H9 (cell line): ENCODE measurements at regions not wholly inside any gene's neighbourhood (a gene's known extent, or its start where the extent isn't known, plus 50 kb on each side); places are given as distances from the start of the nearest gene placed in this dataset.

ENCODE experiments used
- DNase-seq: peaks from one replicate; pipeline ENCODE4 v3.0.0-alpha.2; 2017
- H2AFZ ChIP-seq: one replicate; pipeline ENCODE4 v1.6.1; 2013; ENCODE audit warnings: mild to moderate bottlenecking, low read length, control low read depth, moderate library complexity
- H2AK5ac ChIP-seq: 2 replicates; pipeline ENCODE4 v1.6.1; 2013; ENCODE audit warnings: low read length, control low read depth, mixed read lengths; ENCODE audit not compliant: insufficient read length
- H2BK120ac ChIP-seq: one replicate; pipeline ENCODE4 v1.6.1; 2013; ENCODE audit warnings: low read depth, mild to moderate bottlenecking, low read length, control low read depth, inconsistent platforms; ENCODE audit not compliant: poor library complexity, severe bottlenecking
- H2BK12ac ChIP-seq: 2 replicates; pipeline ENCODE4 v1.6.1; 2013; ENCODE audit warnings: low read length, control low read depth, mixed read lengths, low read depth; ENCODE audit not compliant: insufficient read length
- H2BK15ac ChIP-seq: 2 replicates; pipeline ENCODE4 v1.6.1; 2013; ENCODE audit warnings: low read depth, low read length, control low read depth
- H2BK20ac ChIP-seq: one replicate; pipeline ENCODE4 v1.6.1; 2013; ENCODE audit warnings: low read depth, mild to moderate bottlenecking, low read length, control low read depth, inconsistent platforms; ENCODE audit not compliant: poor library complexity, severe bottlenecking
- H2BK5ac ChIP-seq: 2 replicates; pipeline ENCODE4 v1.6.1; 2013; ENCODE audit warnings: low read length, control low read depth, mixed read lengths; ENCODE audit not compliant: insufficient read length
- H3K14ac ChIP-seq: 2 replicates; pipeline ENCODE4 v1.6.1; 2013; ENCODE audit warnings: low read length, control low read depth; ENCODE audit not compliant: insufficient read depth
- H3K18ac ChIP-seq: 2 replicates; pipeline ENCODE4 v1.6.1; 2013; ENCODE audit warnings: low read depth, mild to moderate bottlenecking, mixed read lengths, low read length, control low read depth; ENCODE audit not compliant: insufficient read length
- H3K23ac ChIP-seq: 2 replicates; pipeline ENCODE4 v1.6.1; 2013; ENCODE audit warnings: low read length, control low read depth, mixed read lengths, low read depth; ENCODE audit not compliant: insufficient read length
- H3K23me2 ChIP-seq: 2 replicates; pipeline ENCODE4 v1.6.1; 2013; ENCODE audit warnings: low read depth, mild to moderate bottlenecking, mixed read lengths, low read length, control low read depth; ENCODE audit not compliant: insufficient read length, poor library complexity, severe bottlenecking
- H3K27ac ChIP-seq: 2 replicates; pipeline ENCODE4 v1.5.1; 2013; ENCODE audit warnings: low read length, control low read depth, mixed read lengths, low read depth; ENCODE audit not compliant: insufficient read length
- H3K27me3 ChIP-seq: 2 replicates; pipeline ENCODE4 v1.6.1; 2013; ENCODE audit warnings: low read length, control low read depth, inconsistent platforms; ENCODE audit not compliant: insufficient read depth
- H3K4ac ChIP-seq: 2 replicates; pipeline ENCODE4 v1.6.1; 2013; ENCODE audit warnings: low read depth, mild to moderate bottlenecking, control low read depth, inconsistent platforms, low read length, moderate library complexity
- H3K4me1 ChIP-seq: 2 replicates; pipeline ENCODE4 v1.6.1; 2013; ENCODE audit warnings: low read length, control low read depth, inconsistent platforms; ENCODE audit not compliant: insufficient read depth
- H3K4me2 ChIP-seq: 2 replicates; pipeline ENCODE4 v1.6.1; 2013; ENCODE audit warnings: low read length, control low read depth, mixed read lengths; ENCODE audit not compliant: insufficient read length, insufficient read depth
- H3K56ac ChIP-seq: 2 replicates; pipeline ENCODE4 v1.6.1; 2013; ENCODE audit warnings: low read depth, mild to moderate bottlenecking, mixed read lengths, low read length, control low read depth; ENCODE audit not compliant: insufficient read length
- H3K79me1 ChIP-seq: 2 replicates; pipeline ENCODE4 v1.6.1; 2013; ENCODE audit warnings: low read depth, mild to moderate bottlenecking, moderate library complexity, low read length, control low read depth, inconsistent platforms; ENCODE audit not compliant: insufficient read depth, poor library complexity, severe bottlenecking
- H3K79me2 ChIP-seq: 2 replicates; pipeline ENCODE4 v1.6.1; 2013; ENCODE audit warnings: low read length, control low read depth, inconsistent platforms; ENCODE audit not compliant: insufficient read depth
- H3K9ac ChIP-seq: 2 replicates; pipeline ENCODE4 v1.6.1; 2013; ENCODE audit warnings: low read length, control low read depth, mixed read lengths; ENCODE audit not compliant: insufficient read length; ENCODE audit errors: extremely low read depth
- H3K9me3 ChIP-seq: one replicate; pipeline ENCODE4 v1.6.1; 2013; ENCODE audit warnings: low read depth, low read length, inconsistent platforms; ENCODE audit not compliant: control insufficient read depth
- H3T11ph ChIP-seq: one replicate; pipeline ENCODE4 v1.6.1; 2013; ENCODE audit warnings: mild to moderate bottlenecking, low read length, control low read depth, inconsistent platforms
- H4K20me1 ChIP-seq: one replicate; pipeline ENCODE4 v1.6.1; 2013; ENCODE audit not compliant: control insufficient read depth, insufficient read length, insufficient read depth
- H4K5ac ChIP-seq: 2 replicates; pipeline ENCODE4 v1.6.1; 2013; ENCODE audit warnings: low read depth, mild to moderate bottlenecking, mixed read lengths, low read length, control low read depth; ENCODE audit not compliant: insufficient read length
- H4K8ac ChIP-seq: replicated peaks from 2 replicates; pipeline ENCODE4 v1.6.1; 2013; ENCODE audit warnings: low read length, control low read depth, mixed read lengths, low read depth; ENCODE audit not compliant: insufficient read length
- H4K91ac ChIP-seq: 2 replicates; pipeline ENCODE4 v1.6.1; 2013; ENCODE audit warnings: low read depth, mild to moderate bottlenecking, moderate library complexity, mixed read lengths, low read length, control low read depth; ENCODE audit not compliant: insufficient read length
- H3K27ac Mint-ChIP-seq, 3 experiments: 2 replicates in 2 of 3; 3 replicates in 1 of 3; pipeline ENCODE4 v1.8.0; 2020 to 2021; ENCODE audit warnings: mixed read lengths in 3 of 3, mild to moderate bottlenecking in 1 of 3, moderate library complexity in 1 of 3
- H3K27me3 Mint-ChIP-seq: 2 replicates; pipeline ENCODE4 v1.8.0; 2021; ENCODE audit warnings: low read depth, mild to moderate bottlenecking, moderate library complexity, mixed read lengths
- H3K36me3 Mint-ChIP-seq, 3 experiments: 2 replicates in 2 of 3; 3 replicates in 1 of 3; pipeline ENCODE4 v1.8.0; 2020 to 2021; ENCODE audit warnings: low read depth in 3 of 3, mixed read lengths in 3 of 3; ENCODE audit not compliant: insufficient read depth in 1 of 3
- H3K4me1 Mint-ChIP-seq, 2 experiments: 2 replicates each; pipeline ENCODE4 v1.8.0; 2020; ENCODE audit warnings: mixed read lengths in 2 of 2
- H3K4me3 Mint-ChIP-seq, 2 experiments: 2 replicates in 1 of 2; 3 replicates in 1 of 2; pipeline ENCODE4 v1.8.0; 2020 to 2021; ENCODE audit warnings: mild to moderate bottlenecking in 2 of 2, mixed read lengths in 2 of 2, moderate library complexity in 1 of 2
- H3K9me3 Mint-ChIP-seq, 2 experiments: 2 replicates in 1 of 2; 3 replicates in 1 of 2; pipeline ENCODE4 v1.8.0; 2020; ENCODE audit warnings: mild to moderate bottlenecking in 2 of 2, mixed read lengths in 2 of 2, moderate library complexity in 1 of 2
- CTCF ChIP-seq: fragments of 200-600 bp; sonication (generic); conservative IDR thresholded peaks from 3 replicates; pipeline ENCODE4 v1.8.0; 2021; ENCODE audit warnings: antibody characterized with exemption, mild to moderate bottlenecking
- WGBS: extraction: QIAGEN DNeasy Blood & Tissue Kit; methylation state at CpG from one replicate; pipeline ENCODE4 v1.1.7; 2013; ENCODE audit warnings: missing lambda C conversion rate, low lambda C conversion rate, mixed read lengths; ENCODE audit not compliant: insufficient read length; ENCODE audit errors: extremely low coverage; 5-methylcytosine and 5-hydroxymethylcytosine counted together

GRCh38 chr18:78558948-78559347, 420.7 kb upstream of the SALL3 start:
- H2AK5ac ChIP-seq = no peak overlapping the region
- H3K4ac ChIP-seq = no peak overlapping the region
- no peak overlapping the region for H4K5ac ChIP-seq
- H2BK120ac ChIP-seq = no peak overlapping the region
- H3K23ac ChIP-seq = no peak overlapping the region
- no peak overlapping the region for H3K4me3 Mint-ChIP-seq
- H2AFZ ChIP-seq = no peak overlapping the region
- no peak overlapping the region for H3T11ph ChIP-seq
- peaks cover 11 to 15% of the 10 kb centered on the region in 2 experiments for H3K9me3 Mint-ChIP-seq
- H3K27ac ChIP-seq = no peak overlapping the region
- no peak overlapping the region for H2BK20ac ChIP-seq
- no CpG with 5 or more reads among the region's 19 CpGs for WGBS
- no peak overlapping the region for H3K4me2 ChIP-seq
- no peak for DNase-seq
- no peaks in the 10 kb centered on the region for H3K4me1 ChIP-seq
- no peaks in the 10 kb centered on the region for H3K9me3 ChIP-seq
- H2BK12ac ChIP-seq = no peak overlapping the region
- H3K27me3 ChIP-seq = no peaks in the 10 kb centered on the region
- H3K27ac Mint-ChIP-seq = no peak overlapping the region
- H4K91ac ChIP-seq = no peak overlapping the region
- H2BK5ac ChIP-seq = no peak overlapping the region
- TF ChIP-seq CTCF = no peak
- no peak overlapping the region for H3K18ac ChIP-seq
- H3K36me3 Mint-ChIP-seq = peaks cover 5 to 16% (median 6%) of the 10 kb centered on the region in 3 experiments; a peak in 5 of 7 replicates
- no peak overlapping the region for H3K14ac ChIP-seq
- no peaks in the 10 kb centered on the region for H3K79me1 ChIP-seq
- no peaks in the 10 kb centered on the region for H3K79me2 ChIP-seq
- no peaks in the 10 kb centered on the region for H3K23me2 ChIP-seq
- H3K56ac ChIP-seq = no peak overlapping the region
- H3K27me3 Mint-ChIP-seq = peaks cover 11% of the 10 kb centered on the region
- no peak overlapping the region for H2BK15ac ChIP-seq
- H3K9ac ChIP-seq = no peak overlapping the region
- H3K4me1 Mint-ChIP-seq = peaks cover 2 to 11% of the 10 kb centered on the region in 2 experiments; a peak in 2 of 4 replicates
- no peak overlapping the region for H4K8ac ChIP-seq
- no peaks in the 10 kb centered on the region for H4K20me1 ChIP-seq
